Activated T-cell treated with anti-CD3 and anti-CD28 coated beads, Interleukin-2, amount 50 U/mL, for 72 hours (primary cell): ENCODE measurements at regions not wholly inside any gene's neighbourhood (a gene's known extent, or its start where the extent isn't known, plus 50 kb on each side); places are given as distances from the start of the nearest gene placed in this dataset.

ENCODE experiments used
- ATAC-seq, 2 donors: fragments of 150-1000 bp; cut with Tn5 transposase; replicated peaks in 1 of 2; 2 replicates each; pipeline ENCODE4 v1.10.0; 2021; ENCODE audit warnings: moderate library complexity in 2 of 2, mild to moderate bottlenecking in 1 of 2
- DNase-seq, 2 donors: peaks; one replicate each; pipeline ENCODE4 v3.0.0; 2021 to 2022; ENCODE audit warnings: mixed read lengths in 1 of 2
- H3K27ac Mint-ChIP-seq: one replicate; pipeline ENCODE4 v1.8.0; 2022; ENCODE audit warnings: mild to moderate bottlenecking, moderate library complexity, mixed read lengths
- H3K27me3 Mint-ChIP-seq: one replicate; pipeline ENCODE4 v1.8.0; 2022; ENCODE audit warnings: low read depth, mixed read lengths
- H3K36me3 Mint-ChIP-seq, 2 donors: one replicate each; pipeline ENCODE4 v1.8.0; 2022; ENCODE audit warnings: mixed read lengths in 2 of 2, mild to moderate bottlenecking in 1 of 2; ENCODE audit not compliant: insufficient read depth in 2 of 2
- H3K4me1 Mint-ChIP-seq: one replicate; pipeline ENCODE4 v1.8.0; 2022; ENCODE audit warnings: low read depth, mixed read lengths
- H3K4me3 Mint-ChIP-seq, 2 donors: one replicate each; pipeline ENCODE4 v1.8.0; 2022; ENCODE audit warnings: mild to moderate bottlenecking in 2 of 2, mixed read lengths in 2 of 2, moderate library complexity in 2 of 2
- H3K9me3 Mint-ChIP-seq, 2 donors: one replicate each; pipeline ENCODE4 v1.8.0; 2022; ENCODE audit warnings: mixed read lengths in 2 of 2

- Mint-ChIP-seq H3K4me3 (no peak overlapping the region), H3K27me3 (peaks cover 55% of the 10 kb centered on the region), H3K36me3 (no peaks in the 10 kb centered on the region), H3K9me3 (no peaks in the 10 kb centered on the region), H3K4me1 (no peaks in the 10 kb centered on the region), H3K27ac (no peak overlapping the region)
- DNase-seq = no peak
- ATAC-seq = no peak
Measured at GRCh38 chr15:29920515-29920914, 98.2 kb upstream of the TJP1 start.

GRCh38 chr15:29919380-29919881, 97.2 kb upstream of the TJP1 start:
- Mint-ChIP-seq H3K27me3 (peaks cover 58% of the 10 kb centered on the region), H3K4me1 (no peaks in the 10 kb centered on the region), H3K36me3 (no peaks in the 10 kb centered on the region), H3K27ac (no peak overlapping the region), H3K4me3 (no peak overlapping the region), H3K9me3 (no peaks in the 10 kb centered on the region)
- ATAC-seq (no peak), DNase-seq (no peak)

- peaks cover 58% of the 10 kb centered on the region for H3K27me3 Mint-ChIP-seq
- no peaks in the 10 kb centered on the region for H3K4me1 Mint-ChIP-seq
- H3K9me3 Mint-ChIP-seq = no peaks in the 10 kb centered on the region
- no peaks in the 10 kb centered on the region for H3K36me3 Mint-ChIP-seq
- DNase-seq (no peak), ATAC-seq (no peak)
- H3K4me3 Mint-ChIP-seq = no peak overlapping the region
- no peak overlapping the region for H3K27ac Mint-ChIP-seq
Measured at GRCh38 chr15:29917600-29918597, 95.6 kb upstream of the TJP1 start.

GRCh38 chr15:29914511-29914926, 92.3 kb upstream of the TJP1 start:
- Mint-ChIP-seq H3K27ac (no peak overlapping the region), H3K27me3 (peaks cover 43% of the 10 kb centered on the region), H3K4me3 (no peak overlapping the region), H3K4me1 (no peaks in the 10 kb centered on the region), H3K9me3 (peaks cover 8 to 9% of the 10 kb centered on the region in 2 donors), H3K36me3 (peaks cover 6 to 11% of the 10 kb centered on the region in 2 donors)
- DNase-seq = no peak
- no peak for ATAC-seq

GRCh38 chr15:29913528-29914135, 91.4 kb upstream of the TJP1 start:
- Mint-ChIP-seq H3K4me3 (no peak overlapping the region), H3K36me3 (peaks cover 6 to 11% of the 10 kb centered on the region in 2 donors), H3K4me1 (no peaks in the 10 kb centered on the region), H3K27me3 (peaks cover 35% of the 10 kb centered on the region), H3K27ac (no peak overlapping the region), H3K9me3 (peaks cover 8 to 9% of the 10 kb centered on the region in 2 donors)
- ATAC-seq (no peak), DNase-seq (no peak)

GRCh38 chr15:29911705-29912104, 89.4 kb upstream of the TJP1 start:
- Mint-ChIP-seq H3K4me1 (no peaks in the 10 kb centered on the region), H3K9me3 (peaks cover 8 to 9% of the 10 kb centered on the region in 2 donors), H3K4me3 (no peak overlapping the region), H3K36me3 (peaks cover 6 to 11% of the 10 kb centered on the region in 2 donors), H3K27ac (no peak overlapping the region), H3K27me3 (peaks cover 30% of the 10 kb centered on the region)
- ATAC-seq (no peak), DNase-seq (no peak)

- Mint-ChIP-seq H3K27me3 (peaks cover 30% of the 10 kb centered on the region), H3K4me3 (no peak overlapping the region), H3K4me1 (no peaks in the 10 kb centered on the region), H3K36me3 (peaks cover 6 to 11% of the 10 kb centered on the region in 2 donors), H3K27ac (no peak overlapping the region), H3K9me3 (peaks cover 8 to 9% of the 10 kb centered on the region in 2 donors)
- no peak for ATAC-seq
- DNase-seq = no peak
Measured at GRCh38 chr15:29910068-29910467, 87.8 kb upstream of the TJP1 start.

- Mint-ChIP-seq H3K4me3 (no peak overlapping the region), H3K4me1 (no peaks in the 10 kb centered on the region), H3K27me3 (peaks cover 19% of the 10 kb centered on the region), H3K36me3 (peaks cover 0 to 1% of the 10 kb centered on the region in 2 donors), H3K9me3 (peaks cover 0 to 2% of the 10 kb centered on the region in 2 donors), H3K27ac (no peak overlapping the region)
- DNase-seq (no peak), ATAC-seq (no peak)
Measured at GRCh38 chr15:29904757-29905417, 82.6 kb upstream of the TJP1 start.

- no peak overlapping the region for H3K27ac Mint-ChIP-seq
- peaks cover 26% of the 10 kb centered on the region for H3K27me3 Mint-ChIP-seq
- no peak overlapping the region for H3K4me3 Mint-ChIP-seq
- H3K9me3 Mint-ChIP-seq = no peaks in the 10 kb centered on the region
- H3K4me1 Mint-ChIP-seq = no peaks in the 10 kb centered on the region
- H3K36me3 Mint-ChIP-seq = no peaks in the 10 kb centered on the region
- ATAC-seq = no peak
- no peak for DNase-seq
Measured at GRCh38 chr15:29903785-29904464, 81.7 kb upstream of the TJP1 start.

GRCh38 chr15:29903028-29903427, 80.8 kb upstream of the TJP1 start:
- no peak for ATAC-seq
- peaks cover 30% of the 10 kb centered on the region for H3K27me3 Mint-ChIP-seq
- no peak overlapping the region for H3K27ac Mint-ChIP-seq
- no peak overlapping the region for H3K4me3 Mint-ChIP-seq
- H3K4me1 Mint-ChIP-seq = no peaks in the 10 kb centered on the region
- H3K36me3 Mint-ChIP-seq = peaks cover 2 to 3% of the 10 kb centered on the region in 2 donors
- no peak for DNase-seq
- H3K9me3 Mint-ChIP-seq = peaks cover 2% of the 10 kb centered on the region in 2 donors

GRCh38 chr15:29900237-29901189, 78.2 kb upstream of the TJP1 start:
- Mint-ChIP-seq H3K27ac (no peak overlapping the region), H3K36me3 (peaks cover 2 to 7% of the 10 kb centered on the region in 2 donors), H3K27me3 (peaks cover 30% of the 10 kb centered on the region), H3K9me3 (peaks cover 3 to 9% of the 10 kb centered on the region in 2 donors), H3K4me3 (no peak overlapping the region), H3K4me1 (no peaks in the 10 kb centered on the region)
- no peak for DNase-seq
- ATAC-seq = no peak

- Mint-ChIP-seq H3K27me3 (peaks cover 42% of the 10 kb centered on the region), H3K36me3 (peaks cover 2 to 7% of the 10 kb centered on the region in 2 donors), H3K27ac (no peak overlapping the region), H3K4me3 (no peak overlapping the region), H3K9me3 (peaks cover 8 to 12% of the 10 kb centered on the region in 2 donors), H3K4me1 (no peaks in the 10 kb centered on the region)
- DNase-seq = no peak
- no peak for ATAC-seq
Measured at GRCh38 chr15:29896062-29896461, 73.8 kb upstream of the TJP1 start.
